NCI-H2196 (cell line): ENCODE measurements at regions not wholly inside any gene's neighbourhood (a gene's known extent, or its start where the extent isn't known, plus 50 kb on each side); places are given as distances from the start of the nearest gene placed in this dataset.

ENCODE experiments used
- DNase-seq: peaks from one replicate; lab custom pipeline; 2025; ENCODE audit not compliant: unreplicated experiment; lab: John Stamatoyannopoulos, UW

GRCh38 chr18:4858379-4859127 lies 338.5 kb downstream of the AKAIN1 start:
- DNase-seq = no peak

DNA sequence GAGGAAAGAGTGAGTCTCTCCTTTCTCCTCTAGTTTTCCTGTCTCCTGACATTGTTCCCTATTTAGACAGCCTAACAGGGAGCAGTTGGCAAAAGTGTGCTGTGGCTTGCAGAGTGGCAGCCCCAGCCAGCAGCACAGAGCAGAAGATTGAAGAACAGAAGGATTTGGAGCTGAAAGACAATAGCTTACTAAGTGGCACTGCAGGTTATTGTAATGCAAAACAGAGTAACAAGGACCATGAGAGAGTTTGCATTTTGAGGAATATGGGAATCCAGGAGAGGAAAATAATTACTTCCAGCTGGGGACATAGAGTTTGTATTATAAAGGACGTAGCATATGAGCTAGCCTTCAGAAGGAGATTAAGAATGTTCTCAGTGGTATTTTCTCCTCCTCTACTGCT lies 342.4 kb downstream of the AKAIN1 start:
- no peak for DNase-seq

DNA sequence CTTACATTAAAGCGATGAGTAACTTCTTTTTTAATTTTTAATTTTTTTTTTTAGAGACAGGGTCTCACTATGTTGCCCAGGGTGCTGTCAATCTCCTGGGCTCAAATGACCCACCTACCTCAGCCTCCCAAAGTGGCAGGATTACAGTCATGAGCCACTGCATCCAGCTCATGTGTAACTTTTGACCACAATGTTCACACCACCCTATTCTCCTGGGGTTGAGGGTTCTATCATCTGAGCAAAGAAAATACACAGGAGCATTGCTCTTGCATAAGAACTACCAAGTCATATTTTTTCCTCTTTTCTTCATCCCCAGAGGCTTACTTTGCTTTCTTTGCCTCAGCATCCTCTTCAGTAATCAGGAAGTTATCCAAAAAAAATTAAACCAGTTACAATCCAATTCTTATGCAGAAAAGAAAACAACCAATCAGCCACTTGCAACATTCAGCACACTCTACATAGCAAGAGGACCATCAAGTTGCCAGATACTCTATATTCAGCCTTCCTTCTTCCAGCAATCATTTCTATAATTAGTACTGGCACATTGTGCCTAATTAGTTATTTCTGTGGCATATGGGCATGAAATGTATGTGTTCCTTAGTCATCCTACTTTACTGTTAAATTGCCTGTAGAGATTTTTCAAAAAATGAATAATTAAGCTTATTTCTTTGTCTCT lies 345.6 kb downstream of the AKAIN1 start:
- DNase-seq = no peak

- DNase-seq = no peak
Measured at GRCh38 chr18:4847056-4847455, 350.0 kb downstream of the AKAIN1 start.

DNA sequence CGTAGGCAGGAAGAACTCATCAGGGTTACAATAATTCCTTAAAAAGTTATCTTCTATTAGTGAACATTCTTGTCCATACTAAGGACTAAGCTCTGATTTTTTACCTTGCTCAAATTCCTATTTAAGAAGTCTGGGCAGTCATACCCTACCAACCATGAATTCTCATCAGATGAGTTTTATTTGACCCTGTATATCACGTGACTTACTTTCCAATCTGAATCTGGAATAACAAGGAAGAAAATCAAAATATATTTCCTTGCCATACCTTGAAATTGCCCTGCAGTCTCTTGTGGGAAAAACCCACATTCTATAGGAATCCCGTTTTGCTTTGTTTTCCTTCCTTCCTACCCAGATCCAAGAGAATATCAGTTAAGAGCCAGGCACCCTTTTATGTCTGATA lies 352.7 kb downstream of the AKAIN1 start:
- DNase-seq = no peak

DNA sequence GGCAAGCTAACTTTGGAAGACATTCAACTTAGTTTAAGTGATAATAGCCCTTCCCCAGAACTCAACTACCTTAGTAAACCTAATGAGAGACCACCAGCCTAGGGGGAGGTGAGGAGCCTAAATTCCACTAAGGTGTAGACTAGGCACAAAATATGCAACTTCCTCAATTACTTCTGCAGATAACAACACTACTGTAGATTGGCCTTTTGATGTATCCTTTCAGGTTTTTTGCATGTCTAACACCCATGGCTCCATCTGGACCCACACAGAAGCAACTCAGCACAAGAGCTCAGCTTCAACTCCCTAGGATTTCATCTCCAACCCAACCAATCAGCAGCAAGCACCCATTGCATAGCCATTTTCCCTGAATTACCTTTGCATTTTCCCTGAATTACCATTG lies 353.3 kb downstream of the AKAIN1 start:
- no peak for DNase-seq

DNA sequence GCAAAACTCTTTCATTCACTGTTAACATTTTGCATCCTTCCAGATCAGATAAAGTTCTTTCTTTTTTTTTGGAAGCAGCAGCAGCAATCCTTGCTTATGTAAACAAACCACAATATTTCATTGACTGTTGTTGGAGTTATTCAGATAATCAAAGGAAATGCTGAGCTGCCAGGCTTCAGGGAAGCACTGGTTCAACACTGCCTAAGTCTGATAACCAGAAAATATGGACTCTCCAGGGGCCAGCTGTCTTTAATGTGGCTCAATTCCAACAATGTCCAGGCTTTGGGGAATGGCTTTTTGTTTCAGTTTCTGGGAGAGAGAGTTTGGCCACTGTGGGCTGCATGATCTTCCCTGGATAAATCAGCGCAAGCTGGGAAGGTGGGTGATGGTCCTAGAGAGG lies 354.3 kb downstream of the AKAIN1 start:
- DNase-seq = no peak

DNA sequence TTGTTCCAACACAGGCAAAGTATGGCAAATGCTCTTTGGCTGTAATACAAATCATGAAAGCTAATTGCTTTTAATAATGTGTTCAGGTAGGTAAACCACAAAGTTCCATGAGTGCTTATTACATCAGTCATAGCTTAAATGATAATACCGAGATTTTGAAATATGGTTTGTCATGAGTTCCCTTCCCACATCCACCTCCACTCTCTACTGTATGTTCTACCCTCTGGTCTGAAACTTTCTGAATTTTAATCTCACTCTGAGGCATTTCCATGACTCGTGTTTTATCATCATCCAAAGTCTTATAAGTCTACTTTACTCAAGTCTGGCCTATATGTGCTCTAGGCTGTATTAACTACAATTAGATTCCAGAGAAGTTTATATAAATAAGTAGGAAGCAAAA lies 354.8 kb downstream of the AKAIN1 start:
- no peak for DNase-seq

- no peak for DNase-seq
Measured at GRCh38 chr18:4839639-4840038, 357.4 kb downstream of the AKAIN1 start.

GRCh38 chr18:4836141-4836540 lies 360.9 kb downstream of the AKAIN1 start:
- no peak for DNase-seq

GRCh38 chr18:4831791-4832375 lies 365.2 kb downstream of the AKAIN1 start:
- no peak for DNase-seq

GRCh38 chr18:4831127-4831526 lies 365.9 kb downstream of the AKAIN1 start:
- no peak for DNase-seq

GRCh38 chr18:4823091-4823490 lies 368.0 kb upstream of the DLGAP1 start:
- no peak for DNase-seq

DNA sequence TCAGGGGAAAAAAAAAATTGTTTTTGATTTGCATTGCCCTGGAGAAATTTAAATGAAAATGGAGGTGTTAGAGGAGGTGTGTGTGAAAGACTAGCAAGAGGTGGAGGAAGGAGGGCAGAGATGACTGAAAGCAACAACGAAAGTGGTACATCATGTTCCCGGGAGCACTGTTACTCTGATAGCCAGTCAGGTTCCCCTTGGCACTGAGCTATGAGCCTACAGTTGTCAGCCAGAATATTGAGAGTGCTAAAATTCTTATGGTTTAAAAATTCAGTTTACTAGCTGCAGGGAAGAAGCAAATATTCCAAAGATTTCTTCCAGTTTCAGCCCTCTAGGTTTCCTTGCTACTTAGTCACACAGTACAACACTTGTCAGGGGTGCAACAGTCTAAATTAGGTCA lies 366.7 kb upstream of the DLGAP1 start:
- no peak for DNase-seq

GRCh38 chr18:4817665-4818064 lies 362.6 kb upstream of the DLGAP1 start:
- no peak for DNase-seq

DNA sequence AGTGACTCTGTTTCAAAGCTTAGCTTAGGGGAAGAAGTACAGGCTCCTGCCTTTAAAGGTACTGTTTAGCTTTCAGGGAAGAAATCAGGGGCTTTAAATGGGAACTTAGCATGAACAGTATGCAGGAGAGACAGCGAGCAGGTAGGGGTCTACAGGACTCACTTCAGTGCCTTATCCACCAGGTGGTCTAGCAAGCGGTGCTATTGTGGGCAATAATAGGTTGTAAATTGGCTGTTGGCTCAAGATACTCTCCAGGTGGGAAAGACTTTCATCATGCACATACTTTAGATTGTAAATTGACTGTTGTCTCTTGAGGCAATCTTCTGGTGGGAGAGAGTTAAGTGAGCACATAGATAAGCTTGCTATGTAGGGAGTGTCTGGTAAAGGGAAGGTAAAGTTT lies 358.6 kb upstream of the DLGAP1 start:
- no peak for DNase-seq

DNA sequence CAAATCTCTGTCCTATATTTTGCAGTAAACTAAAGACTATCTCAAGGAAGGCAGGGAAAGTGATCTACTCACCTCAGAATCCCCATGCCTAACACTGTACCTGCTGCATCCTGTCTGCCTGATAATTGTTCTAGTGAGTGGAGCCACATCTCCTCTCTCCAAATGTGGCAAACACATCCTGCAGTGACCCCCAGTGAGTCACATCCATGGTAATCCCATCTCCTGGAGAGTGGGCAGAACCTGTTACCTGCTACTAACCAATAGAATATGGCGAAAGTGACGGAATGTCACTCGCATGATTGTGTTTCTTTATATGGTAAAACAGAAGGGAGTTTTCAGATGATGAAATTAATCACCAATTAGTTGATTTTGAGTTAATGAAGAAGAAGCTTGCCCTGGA lies 353.8 kb upstream of the DLGAP1 start:
- no peak for DNase-seq

DNA sequence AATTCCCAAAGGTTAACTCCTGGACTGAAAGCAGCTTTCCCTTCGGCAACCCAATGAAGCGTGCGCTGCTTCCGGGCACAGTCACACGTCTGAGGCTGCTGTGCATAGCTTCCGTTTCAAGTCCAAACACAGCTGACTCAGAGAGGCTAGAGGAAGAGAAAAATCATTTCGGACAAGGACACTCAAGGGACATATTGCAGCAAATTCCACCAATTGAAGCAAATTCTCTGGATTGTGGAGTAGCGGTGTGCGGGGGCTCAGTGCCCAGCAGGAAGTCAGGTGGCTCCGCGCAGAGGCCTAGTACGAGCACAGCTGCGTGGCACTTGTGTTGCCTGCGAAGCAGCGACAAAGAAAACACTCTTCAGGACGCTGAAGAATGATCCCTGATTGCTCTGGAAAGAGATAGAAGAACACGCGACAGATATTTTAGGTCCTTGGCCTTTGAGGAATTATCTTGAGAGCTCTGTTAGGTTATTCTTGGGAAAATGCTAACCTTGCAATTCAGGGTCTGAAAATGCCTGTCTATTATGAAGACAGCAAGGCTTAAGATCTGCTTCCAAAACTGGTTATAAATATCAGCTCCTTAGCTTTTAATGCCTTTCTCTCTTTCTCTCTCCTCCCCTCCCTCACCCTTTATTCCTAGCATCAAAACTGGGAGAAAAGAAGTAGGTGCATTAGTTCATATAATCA lies 352.6 kb upstream of the DLGAP1 start:
- no peak for DNase-seq

- DNase-seq = no peak
Measured at GRCh38 chr18:4806331-4806730, 351.2 kb upstream of the DLGAP1 start.

DNA sequence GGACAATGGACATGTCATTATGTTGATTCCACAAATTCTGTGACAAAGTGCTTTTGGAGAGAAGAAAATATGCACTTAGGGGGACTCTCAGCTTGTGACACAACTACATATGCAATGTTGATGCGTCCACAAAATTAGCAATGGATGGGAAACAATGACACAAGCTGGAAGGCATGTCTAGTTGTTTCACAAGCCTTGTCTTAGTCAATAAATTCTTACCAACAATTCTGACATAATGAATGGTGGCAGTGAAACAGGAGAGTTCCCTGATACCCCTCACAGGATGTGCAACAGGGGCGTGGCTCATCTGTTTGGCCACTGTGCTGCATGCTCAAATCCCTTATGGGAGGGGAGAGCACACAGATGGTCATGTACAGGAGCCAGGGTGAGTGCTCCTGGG lies 347.2 kb upstream of the DLGAP1 start:
- no peak for DNase-seq

GRCh38 chr18:4801151-4801550 lies 346.0 kb upstream of the DLGAP1 start:
- no peak for DNase-seq
